SKM-1 (cell line): ENCODE measurements at regions not wholly inside any gene's neighbourhood (a gene's known extent, or its start where the extent isn't known, plus 50 kb on each side); places are given as distances from the start of the nearest gene placed in this dataset.

ENCODE experiments used
- DNase-seq: peaks from one replicate; lab custom pipeline; 2025; ENCODE audit not compliant: unreplicated experiment; lab: John Stamatoyannopoulos, UW

DNA sequence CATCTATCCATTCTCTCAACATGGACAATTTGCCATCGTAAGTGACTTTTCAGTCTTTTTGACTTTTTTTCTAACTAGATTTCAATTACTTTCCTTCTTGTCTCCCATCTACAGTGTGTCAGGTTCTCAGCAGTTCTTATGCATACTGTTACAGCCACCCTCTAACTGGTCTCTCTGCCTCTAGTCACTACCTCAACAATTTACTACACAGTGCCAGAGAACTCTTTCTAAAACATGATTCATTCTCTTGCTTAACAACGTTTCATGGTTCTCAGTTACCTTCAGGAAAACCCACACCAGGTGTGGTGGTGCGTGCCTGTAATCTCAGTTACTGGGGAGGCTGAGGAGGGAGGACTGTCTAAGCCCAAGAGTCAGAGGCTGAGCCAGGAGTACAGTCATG lies 95.4 kb downstream of the DIPK2A start:
- DNase-seq, result no peak

DNA sequence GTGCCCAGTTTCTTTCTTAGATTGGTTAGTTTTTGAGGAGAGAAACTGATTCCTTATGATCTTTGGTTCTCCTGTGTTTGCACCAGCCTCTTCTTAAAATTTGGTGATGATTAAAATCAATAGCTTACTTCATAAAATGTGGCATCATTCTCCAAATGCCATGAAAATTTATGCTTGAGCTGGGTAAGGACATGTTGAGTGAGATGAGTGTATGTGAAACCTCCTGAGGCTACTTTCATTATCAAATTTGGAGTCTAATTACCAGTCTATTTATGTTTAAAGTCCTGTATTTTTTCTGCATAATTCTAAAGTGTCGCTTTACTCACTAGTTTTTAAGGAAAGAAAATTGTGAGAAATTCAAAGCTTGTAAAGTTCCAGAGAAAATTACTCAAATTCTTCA lies 102.1 kb downstream of the DIPK2A start:
- no peak for DNase-seq

GRCh38 chr3:144079634-144080033 lies 108.0 kb downstream of the DIPK2A start:
- no peak for DNase-seq

DNA sequence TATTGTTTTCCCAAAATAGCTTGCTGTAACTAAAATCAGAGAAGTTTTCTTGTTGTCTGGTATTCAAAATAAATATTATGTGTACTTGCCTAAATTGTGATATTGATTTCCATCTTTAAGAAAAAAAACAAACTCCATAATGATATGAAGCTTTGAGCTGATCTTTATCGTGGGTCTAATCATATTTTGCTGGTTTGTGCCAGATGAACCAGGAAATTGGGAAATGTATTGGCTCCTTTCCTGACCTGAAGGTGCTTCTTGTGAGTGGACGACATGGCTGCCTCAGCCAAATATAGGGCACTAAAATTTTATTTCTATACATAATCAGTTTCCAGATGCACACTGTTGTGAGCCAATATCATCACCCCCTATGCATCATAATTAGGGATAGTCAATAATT lies 113.3 kb downstream of the DIPK2A start:
- DNase-seq, result no peak

GRCh38 chr3:144085964-144086363 lies 114.3 kb downstream of the DIPK2A start:
- peak; percentile 26 for DNase-seq

DNA sequence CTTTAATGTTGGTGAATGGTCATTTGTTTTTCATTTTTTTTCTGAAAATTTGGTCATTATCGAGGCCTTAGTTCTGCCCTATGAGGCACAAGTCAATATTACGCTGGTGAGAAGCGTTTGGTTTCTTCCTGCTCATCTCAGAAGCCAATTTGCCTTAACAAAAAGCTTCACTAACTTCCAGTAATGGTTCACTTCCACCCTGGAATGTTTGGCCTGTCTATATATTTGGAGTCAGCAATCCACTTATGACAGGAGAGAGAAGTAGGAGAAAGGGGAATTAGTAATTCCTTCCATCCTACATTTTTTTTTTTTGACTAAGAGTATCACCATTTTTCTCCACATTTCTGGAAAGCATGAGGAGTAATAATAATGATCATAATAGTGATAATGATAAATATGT lies 124.4 kb downstream of the DIPK2A start:
- DNase-seq, result no peak

DNA sequence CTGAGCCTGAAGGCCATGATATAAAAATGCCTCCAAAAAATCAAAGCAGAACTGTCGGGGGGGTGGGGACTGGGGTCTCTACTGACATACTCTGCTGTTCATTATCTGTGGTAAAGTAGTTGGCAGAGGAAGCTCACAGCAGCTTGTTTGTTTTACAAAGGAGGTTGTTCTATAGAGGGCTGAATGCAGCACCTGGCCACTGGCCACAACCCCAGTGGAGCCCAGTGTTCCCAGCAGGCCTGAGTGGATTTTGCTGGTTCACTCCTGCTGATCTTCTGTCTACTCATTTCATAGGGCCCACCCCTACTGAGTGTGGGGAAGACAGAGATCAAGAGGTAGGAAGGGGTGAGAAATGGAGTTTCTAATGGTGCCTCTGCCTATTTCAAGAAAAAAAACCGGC lies 125.5 kb downstream of the DIPK2A start:
- DNase-seq, result no peak

GRCh38 chr3:144098691-144099090 lies 127.1 kb downstream of the DIPK2A start:
- DNase-seq, result no peak

GRCh38 chr3:144102421-144102820 lies 130.8 kb downstream of the DIPK2A start:
- no peak for DNase-seq

- no peak for DNase-seq
Measured at GRCh38 chr3:144104186-144104585, 132.6 kb downstream of the DIPK2A start.

DNA sequence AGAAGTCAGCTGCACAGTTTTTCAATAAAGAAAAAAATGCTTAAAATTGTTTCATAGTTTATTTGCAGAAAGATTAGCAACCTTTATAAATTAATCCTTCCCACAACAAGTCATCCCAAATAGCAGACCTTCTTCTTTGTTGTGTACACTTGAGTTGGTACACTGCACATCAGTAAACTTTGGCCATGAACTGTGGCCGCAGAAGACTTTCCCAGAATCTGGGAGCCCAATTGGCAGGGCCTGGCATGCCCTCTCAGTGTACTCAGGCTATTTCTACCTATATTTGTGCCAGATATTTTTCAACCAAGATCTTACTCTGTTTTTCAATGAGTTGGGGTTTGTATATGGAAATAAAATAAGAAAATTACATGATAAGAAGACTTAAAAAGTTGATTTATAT lies 133.1 kb downstream of the DIPK2A start:
- DNase-seq, result no peak

- DNase-seq, result no peak
Measured at GRCh38 chr3:144105542-144105941, 133.9 kb downstream of the DIPK2A start.

- DNase-seq, result no peak
Measured at GRCh38 chr3:144106970-144107369, 135.3 kb downstream of the DIPK2A start.

GRCh38 chr3:144107923-144108322 lies 136.3 kb downstream of the DIPK2A start:
- no peak for DNase-seq

GRCh38 chr3:144109944-144110343 lies 138.3 kb downstream of the DIPK2A start:
- DNase-seq, result no peak

GRCh38 chr3:144112036-144112435 lies 140.4 kb downstream of the DIPK2A start:
- DNase-seq, result no peak

DNA sequence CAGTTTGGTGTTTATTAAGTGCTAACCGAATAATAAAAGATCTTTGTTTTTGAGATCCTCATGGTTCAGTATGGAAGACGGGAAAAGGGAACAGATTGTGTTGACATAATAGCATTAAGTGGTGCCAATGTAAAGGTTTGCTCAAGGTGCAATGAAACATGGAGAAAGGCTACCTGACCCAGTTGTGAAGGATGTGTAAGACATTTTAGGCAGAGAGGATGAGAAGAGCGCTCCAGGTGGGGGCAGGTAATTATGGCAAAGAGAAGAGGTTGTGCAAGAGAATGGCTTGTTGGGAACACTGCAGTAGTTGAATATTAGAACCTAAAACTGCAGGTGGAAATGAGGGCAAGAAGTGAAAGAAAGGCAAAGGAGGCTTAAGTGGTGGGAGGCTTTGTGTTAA lies 140.8 kb downstream of the DIPK2A start:
- no peak for DNase-seq

DNA sequence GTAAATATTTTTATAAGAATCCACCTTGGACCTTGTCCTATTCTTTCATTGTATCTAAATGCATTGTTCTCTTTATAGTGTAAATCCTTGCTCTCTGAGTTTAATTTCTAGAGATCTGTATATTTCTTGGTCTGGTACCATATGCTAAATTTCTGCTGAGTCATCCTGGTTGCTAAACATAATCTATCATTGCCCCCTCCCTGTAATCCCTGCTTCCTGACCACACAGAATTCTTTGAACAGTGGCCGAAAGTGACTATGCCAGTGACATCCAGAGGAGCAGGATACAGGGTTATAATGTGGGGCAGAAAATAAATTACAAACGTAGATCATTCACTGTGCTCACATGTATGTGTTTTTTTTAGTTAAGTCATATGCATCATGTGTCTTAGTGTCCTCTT lies 143.1 kb downstream of the DIPK2A start:
- DNase-seq, result no peak

DNA sequence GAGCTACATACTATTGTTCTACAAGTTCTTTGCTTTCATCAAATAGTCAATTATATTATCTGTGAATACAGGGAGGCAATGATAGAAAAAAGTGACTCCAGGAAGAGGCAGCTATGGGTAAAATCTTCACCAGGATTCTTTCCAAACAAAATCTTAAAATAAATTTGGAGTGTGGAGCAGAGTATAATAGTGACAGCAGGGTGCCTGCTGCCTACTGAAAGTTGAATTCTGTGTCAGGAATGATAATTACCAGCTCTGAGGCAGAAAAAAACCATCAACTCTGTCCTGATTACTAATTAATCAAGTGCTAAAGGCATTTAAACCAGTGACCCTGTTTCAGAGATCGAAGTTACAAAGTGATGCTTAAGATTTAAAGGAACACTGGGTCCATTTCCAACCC lies 148.0 kb downstream of the DIPK2A start:
- no peak for DNase-seq

DNA sequence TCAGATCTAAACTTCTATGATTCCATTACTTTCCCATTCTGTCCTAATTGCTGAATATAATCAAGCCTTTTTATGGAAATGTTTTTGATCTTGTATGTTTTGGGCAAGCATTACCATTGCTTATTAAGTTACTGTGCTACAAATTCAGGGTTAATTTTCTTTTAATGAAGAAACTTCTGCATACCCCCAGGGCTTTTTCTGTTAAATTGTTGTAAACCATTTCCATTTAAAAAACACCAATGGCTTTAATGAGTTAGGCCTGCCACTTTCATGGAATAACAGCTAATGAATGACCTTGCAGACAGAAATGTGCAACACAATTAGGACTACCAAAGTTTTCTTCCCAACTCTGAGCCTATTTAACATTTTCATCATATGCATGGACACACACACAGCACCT lies 150.0 kb downstream of the DIPK2A start:
- no peak for DNase-seq

GRCh38 chr3:144127014-144127413 lies 155.4 kb downstream of the DIPK2A start:
- no peak for DNase-seq

GRCh38 chr3:144127700-144128099 lies 156.1 kb downstream of the DIPK2A start:
- DNase-seq, result no peak

DNA sequence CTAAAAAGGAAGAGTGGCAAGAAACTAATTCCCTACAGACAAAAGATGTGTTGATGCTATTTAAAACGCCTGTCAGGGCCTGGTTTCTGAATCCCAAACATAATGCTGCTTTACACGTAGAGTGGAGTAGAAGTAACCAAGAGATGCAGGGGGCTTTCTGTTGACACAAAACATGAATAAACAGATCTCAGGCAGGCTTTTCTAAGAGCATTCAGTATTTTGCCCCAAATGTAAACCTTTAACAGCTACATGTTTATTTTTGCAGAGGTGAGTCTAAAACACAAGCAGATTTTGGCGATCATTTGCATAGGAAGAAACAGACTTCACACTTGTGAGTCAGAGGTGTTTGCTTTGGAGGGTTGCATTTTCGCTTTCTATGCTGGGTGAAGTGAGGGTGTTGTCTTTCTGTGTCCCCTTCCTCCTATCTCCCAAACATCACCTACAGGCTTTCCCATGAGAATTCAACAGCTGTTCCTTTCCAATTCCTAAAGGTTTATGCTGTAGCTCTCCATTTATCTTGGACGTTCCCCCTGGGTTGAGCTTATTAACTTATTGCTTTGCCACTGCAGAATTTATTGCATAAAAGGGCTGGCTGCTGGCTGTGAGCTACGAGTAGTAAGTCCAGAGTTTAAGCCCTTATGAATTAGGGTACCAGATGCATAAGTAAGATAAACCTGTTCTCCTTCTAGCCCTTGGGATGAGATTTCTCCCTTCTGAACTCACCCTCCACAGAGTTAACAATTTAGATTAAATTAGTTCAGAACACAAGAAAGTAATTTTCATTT lies 156.7 kb downstream of the DIPK2A start:
- no peak for DNase-seq
